Heart right ventricle (tissue), 16 donors: ENCODE measurements at regions not wholly inside any gene's neighbourhood (a gene's known extent, or its start where the extent isn't known, plus 50 kb on each side); places are given as distances from the start of the nearest gene placed in this dataset.

Experiments
- ATAC-seq, 8 donors: fragments of 200-7000 bp; cut with Tn5 transposase; one replicate each; pipeline ENCODE4 v1.9.1; 2020; ENCODE audit warnings: mild to moderate bottlenecking in 8 of 8, moderate library complexity in 8 of 8, moderate number of reproducible peaks in 1 of 8
- DNase-seq, 2 donors: peaks; one replicate each; pipeline ENCODE4 v3.0.0-alpha.2; 2020
- H3K27ac ChIP-seq, 10 donors: fragments of 200-600 bp; sonication (generic) in 2 of 10; one replicate each; pipeline versions ENCODE4 v1.5.0 to v1.8.0; 2020 to 2022; ENCODE audit warnings: mild to moderate bottlenecking in 3 of 10
- H3K27me3 ChIP-seq, 7 donors: fragments of 200-600 bp; one replicate each; pipeline ENCODE4 v1.8.0; 2021 to 2022; ENCODE audit warnings: mild to moderate bottlenecking in 2 of 7
- H3K36me3 ChIP-seq, 9 donors: fragments of 200-600 bp; sonication (generic) in 1 of 9; one replicate each; pipeline versions ENCODE4 v1.5.0 to v1.8.0; 2020 to 2022; ENCODE audit warnings: mild to moderate bottlenecking in 2 of 9
- H3K4me1 ChIP-seq, 9 donors: fragments of 200-600 bp; sonication (generic) in 1 of 9; one replicate each; pipeline versions ENCODE4 v1.5.0 to v1.8.0; 2020 to 2022; ENCODE audit warnings: mild to moderate bottlenecking in 4 of 9
- H3K4me3 ChIP-seq, 10 donors: fragments of 200-600 bp; sonication (generic) in 2 of 10; one replicate each; pipeline versions ENCODE4 v1.5.0 to v1.8.0; 2020 to 2022; ENCODE audit warnings: mild to moderate bottlenecking in 7 of 10, moderate library complexity in 2 of 10
- H3K9me3 ChIP-seq, 11 donors: fragments of 200-600 bp in 10 of 11; sonication (generic) in 2 of 11; one replicate each; pipeline versions ENCODE4 v1.5.0 to v1.8.0; 2013 to 2022; ENCODE audit warnings: mild to moderate bottlenecking in 2 of 11, control low read depth in 1 of 11, moderate library complexity in 1 of 11
- CTCF ChIP-seq, 9 donors: fragments of 200-600 bp; sonication (generic) in 2 of 9; IDR thresholded peaks; one replicate each; pipeline versions ENCODE4 v1.5.0 to v1.8.0; 2021 to 2022; ENCODE audit warnings: antibody characterized with exemption in 9 of 9, mild to moderate bottlenecking in 5 of 9, moderate library complexity in 1 of 9
- WGBS, 2 donors: extraction: QIAGEN DNeasy Blood & Tissue Kit; methylation state at CpG; one replicate each; pipeline ENCODE4 v1.1.7; 2013; ENCODE audit warnings: inconsistent platforms in 1 of 2; 5-methylcytosine and 5-hydroxymethylcytosine counted together
- intact Hi-C, 10 donors: fragments of 100-400 bp; cut with DNase I; formaldehyde crosslinking; loops; one replicate each; pipeline versions ENCODE4 v1.11.1 to v1.14.2; 2022
- donor health status: Arrhythmogenic right ventricular cardiomyopathy.
- donor health status: ischemic (EF 13 %, LVEDD 7.1; RV severe dilation, severe dysfunction).
- donor health status: healthy with polysubstance abuse.
- donor health status: DM: no; HTN: yes; CAD: no.
- donor health status: DM: no; HTN: no; CAD: no.
- donor health status: ischemic (EF 25% LVEDD 6.9; RV normal size, moderate dysfunction).
- donor health status: ischemic (EF 25% LVEDD 5.7; RV mildly dilated, moderate dysfunction).
- donor health status: healthy.
- donor health status: DM: yes; HTN: yes; CAD: no.
- donor health status: Ischemic cardiomyopathy.
- donor health status: ischemic (EF 35%, LVEDD 5.7; RV mildly dilated, moderate dysfunction).
- donor health status: nonischemic (EF 11% LVEDD 7.7; RV severe dilation, severe dysfunction).
- donor health status: DM: yes; HTN: yes; CAD: no.
- donor health status: PGD.
- donor health status: ischemic (EF 29% LVEDD 5.4; RV normal size, mild dysfunction).
- donor health status: nonischemic (EF 23%, LVEDD 6.1; RV moderate dilation, normal function).

DNA sequence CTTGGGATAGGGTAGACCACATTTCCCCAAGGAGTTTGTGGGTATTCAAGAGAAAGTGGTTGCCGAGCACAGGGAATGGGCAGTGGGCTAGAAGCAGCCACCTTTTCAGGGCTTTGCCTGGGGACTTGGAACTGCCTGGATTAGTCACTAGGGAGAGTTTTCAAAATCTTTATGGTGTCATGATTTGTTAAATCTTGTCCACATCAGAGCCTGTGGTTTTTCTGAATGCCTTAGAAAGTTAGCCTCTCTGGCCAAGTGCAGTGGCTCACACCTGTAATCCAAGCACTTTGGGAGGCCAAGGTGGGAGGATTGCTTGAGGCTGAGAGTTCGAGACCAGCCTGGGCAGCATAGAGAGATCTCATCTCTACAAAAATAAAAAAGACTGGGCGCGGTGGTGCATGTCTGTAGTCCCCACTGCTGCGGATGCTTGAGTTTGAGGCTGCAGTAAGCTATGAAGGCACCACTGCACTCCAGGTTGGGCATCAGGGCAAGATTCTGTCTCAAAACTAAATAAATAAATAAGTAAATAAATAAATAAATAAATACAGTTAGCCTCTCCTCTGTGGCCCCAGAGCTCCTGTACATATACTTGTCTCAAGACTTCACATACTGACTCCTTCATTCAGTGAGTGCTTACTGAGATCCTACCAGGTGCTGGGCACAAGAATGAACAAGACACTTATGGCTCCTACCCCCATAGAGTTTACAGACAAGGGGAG, 76.3 kb upstream of the HNF1B start:
- TF ChIP-seq CTCF (IDR thresholded peaks at IDR 0.05) = no peak
- no peak for ATAC-seq
- DNase-seq = no peak
- no peaks in the 10 kb centered on the region for H3K9me3 ChIP-seq
- 92 to 94% methylated on average over 5 of the region's 5 CpGs for whole genome bisulfite sequencing, 2 donors
- H3K27ac ChIP-seq = no peak overlapping the region
- H3K27me3 ChIP-seq = peaks cover 0 to 6% (median 0%) of the 10 kb centered on the region in 7 donors
- no peak overlapping the region for H3K4me3 ChIP-seq
- H3K4me1 ChIP-seq = peaks cover 0 to 35% (median 12%) of the 10 kb centered on the region in 9 donors
- no peaks in the 10 kb centered on the region for H3K36me3 ChIP-seq
- intact Hi-C loops = loop anchor here in 1 of 10 donors (10.0 kb wide), 1 partner anchor 176 kb away; the partner anchor contains the start of gene DDX52

DNA sequence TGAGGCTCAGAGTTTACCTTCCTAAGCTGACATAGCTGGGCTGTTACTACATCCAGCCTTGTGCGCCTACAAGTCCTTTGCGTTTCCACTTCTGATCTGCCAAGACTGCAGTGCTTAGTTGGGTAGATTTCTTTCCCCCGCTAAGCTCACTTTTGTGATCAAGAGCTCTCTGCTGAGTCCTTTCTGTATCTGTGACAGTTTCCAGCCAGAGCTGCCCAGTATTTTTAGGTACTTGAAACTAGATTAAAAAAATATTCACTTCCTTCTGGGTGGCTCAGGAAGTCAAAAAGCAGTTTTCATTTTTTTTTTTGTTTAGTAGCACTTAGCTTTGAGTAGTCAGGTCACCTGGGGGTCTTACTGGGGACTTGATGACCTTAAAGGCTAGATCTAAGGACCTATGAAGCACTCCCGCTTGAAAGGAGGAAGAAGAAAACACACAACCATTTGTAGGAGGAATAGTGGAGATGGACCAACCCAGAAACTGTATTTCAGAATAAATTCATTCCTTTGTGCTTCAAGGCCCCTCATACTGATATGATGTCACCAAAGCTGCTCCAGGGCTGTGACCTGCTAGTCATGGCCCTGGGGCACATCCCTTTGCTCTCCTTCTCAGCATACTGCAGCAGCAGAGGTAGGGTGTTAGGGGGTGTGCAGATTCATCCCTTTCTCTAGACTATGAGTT, 75.6 kb upstream of the HNF1B start:
- no peak for TF ChIP-seq CTCF (IDR thresholded peaks at IDR 0.05)
- DNase-seq = no peak
- H3K4me3 ChIP-seq = no peak overlapping the region
- no peaks in the 10 kb centered on the region for H3K9me3 ChIP-seq
- H3K4me1 ChIP-seq = peaks cover 0 to 31% (median 12%) of the 10 kb centered on the region in 9 donors
- 38 to 50% methylated on average over 4 of the region's 4 CpGs for WGBS, 2 donors
- no peak for ATAC-seq
- H3K27me3 ChIP-seq = peaks cover 0 to 13% (median 3%) of the 10 kb centered on the region in 7 donors
- intact Hi-C loops = loop anchor here in 1 of 10 donors (10.0 kb wide), 1 partner anchor 176 kb away; the partner anchor contains the start of gene DDX52
- no peaks in the 10 kb centered on the region for H3K36me3 ChIP-seq
- no peak overlapping the region for H3K27ac ChIP-seq

- 66 to 73% methylated on average over 3 of the region's 3 CpGs for WGBS, 2 donors
Observed at GRCh38 chr17:37818689-37819088, 73.8 kb upstream of the HNF1B start.

More at GRCh38 chr17:37818689-37819088, 73.8 kb upstream of the HNF1B start:
- H3K27ac ChIP-seq = no peak overlapping the region
- intact Hi-C loops = loop anchor here in 3 of 10 donors (5.0 to 10.0 kb wide), 3 partner anchors 164 to 174 kb away; partner anchors contain the start of gene DDX52 (in 1 of the 3)
- ATAC-seq (no peak), DNase-seq (no peak)
- H3K4me1 ChIP-seq = peaks cover 0 to 18% (median 0%) of the 10 kb centered on the region in 9 donors
- TF ChIP-seq CTCF (IDR thresholded peaks at IDR 0.05) = no peak
- H3K9me3 ChIP-seq = no peaks in the 10 kb centered on the region
- peaks cover 0 to 30% (median 11%) of the 10 kb centered on the region in 7 donors for H3K27me3 ChIP-seq
- no peak overlapping the region for H3K4me3 ChIP-seq
- H3K36me3 ChIP-seq = no peaks in the 10 kb centered on the region
